ENCODE measurements at regions not wholly inside any gene's neighbourhood (a gene's known extent, or its start where the extent isn't known, plus 50 kb on each side); places are given as distances from the start of the nearest gene placed in this dataset.

- TF ChIP-seq FOXA1 (IDR thresholded peaks at IDR 0.05) = no peak
- no peak for TF ChIP-seq FOXK2 (IDR thresholded peaks at IDR 0.05)
- no peak for TF ChIP-seq SUZ12 (IDR thresholded peaks at IDR 0.05)
- TF ChIP-seq FOXM1 (IDR thresholded peaks at IDR 0.05; ENCODE audit: borderline replicate concordance) = no peak
- no peak for TF ChIP-seq BHLHE40 (IDR thresholded peaks at IDR 0.05; ENCODE audit: borderline replicate concordance)
- no peak for TF ChIP-seq SP1 (IDR thresholded peaks at IDR 0.05)
- TF ChIP-seq ARNT (IDR thresholded peaks at IDR 0.05) = no peak
Measured at GRCh38 chr6:108767418-108768165, 80.6 kb upstream of the ARMC2 start.

Data from HEK293T (cell line).